ENCODE measurements at regions not wholly inside any gene's neighbourhood (a gene's known extent, or its start where the extent isn't known, plus 50 kb on each side); places are given as distances from the start of the nearest gene placed in this dataset.
"Not testable (repeated sequence)": the region's sequence is repeated elsewhere in the genome, so short reads cannot be mapped to it uniquely, and the experiment has no call there.

DNA sequence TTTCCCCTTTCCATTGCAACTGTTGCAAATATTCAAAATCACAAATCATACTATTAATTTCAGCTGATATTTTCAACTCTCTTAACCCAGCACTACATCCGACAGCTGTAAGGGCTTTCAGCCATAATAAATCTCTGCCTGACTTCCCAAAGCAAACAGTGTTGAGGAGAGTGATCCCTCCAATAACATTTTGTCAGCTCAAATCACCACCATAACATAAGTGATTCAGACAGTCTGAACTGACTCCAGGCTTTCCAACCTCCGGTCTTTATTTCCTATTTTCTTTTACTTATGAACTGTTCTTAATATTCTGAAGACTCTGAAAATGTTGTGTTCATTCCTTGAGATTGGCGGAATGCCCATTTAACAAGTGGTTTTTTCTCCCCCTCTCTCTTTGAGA, 1085.9 kb downstream of the GATA3 start:
- Histone ChIP-seq H3K27ac (no peak overlapping the region), H3K4me3 (no peak overlapping the region), H3K9me3 (no peaks in the 10 kb centered on the region), H3K27me3 (ENCODE audit: low read depth) (no peaks in the 10 kb centered on the region), H3K4me1 (no peaks in the 10 kb centered on the region), H3K36me3 (no peaks in the 10 kb centered on the region)
- TF ChIP-seq, protein P1, sequence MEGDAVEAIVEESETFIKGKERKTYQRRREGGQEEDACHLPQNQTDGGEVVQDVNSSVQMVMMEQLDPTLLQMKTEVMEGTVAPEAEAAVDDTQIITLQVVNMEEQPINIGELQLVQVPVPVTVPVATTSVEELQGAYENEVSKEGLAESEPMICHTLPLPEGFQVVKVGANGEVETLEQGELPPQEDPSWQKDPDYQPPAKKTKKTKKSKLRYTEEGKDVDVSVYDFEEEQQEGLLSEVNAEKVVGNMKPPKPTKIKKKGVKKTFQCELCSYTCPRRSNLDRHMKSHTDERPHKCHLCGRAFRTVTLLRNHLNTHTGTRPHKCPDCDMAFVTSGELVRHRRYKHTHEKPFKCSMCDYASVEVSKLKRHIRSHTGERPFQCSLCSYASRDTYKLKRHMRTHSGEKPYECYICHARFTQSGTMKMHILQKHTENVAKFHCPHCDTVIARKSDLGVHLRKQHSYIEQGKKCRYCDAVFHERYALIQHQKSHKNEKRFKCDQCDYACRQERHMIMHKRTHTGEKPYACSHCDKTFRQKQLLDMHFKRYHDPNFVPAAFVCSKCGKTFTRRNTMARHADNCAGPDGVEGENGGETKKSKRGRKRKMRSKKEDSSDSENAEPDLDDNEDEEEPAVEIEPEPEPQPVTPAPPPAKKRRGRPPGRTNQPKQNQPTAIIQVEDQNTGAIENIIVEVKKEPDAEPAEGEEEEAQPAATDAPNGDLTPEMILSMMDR (IDR thresholded peaks at IDR 0.05) = no peak
- DNase-seq (no peak), ATAC-seq (no peak)
- intact Hi-C loops (cut with DNase I) = no loop called here

DNA sequence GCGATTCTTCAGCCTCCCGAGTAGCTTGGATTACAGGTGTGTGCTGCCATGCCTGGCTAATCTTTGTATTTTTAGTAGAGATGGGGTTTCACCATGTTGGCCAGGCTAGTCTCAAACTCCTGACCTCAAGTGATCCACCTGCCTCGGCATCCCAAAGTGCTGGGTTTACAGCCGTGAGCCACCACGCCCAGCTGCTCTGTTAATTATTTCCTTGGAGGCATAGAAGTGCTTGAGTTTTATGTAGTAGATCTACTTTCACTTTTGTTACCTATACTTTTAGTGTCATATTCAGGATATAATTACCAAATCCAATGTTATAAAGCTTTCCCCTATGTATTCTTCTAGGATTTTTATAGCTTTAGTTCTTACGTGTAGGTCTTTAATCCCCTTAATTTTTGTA, 1093.0 kb downstream of the GATA3 start:
- Histone ChIP-seq H3K36me3 (no peaks in the 10 kb centered on the region), H3K4me1 (no peaks in the 10 kb centered on the region), H3K4me3 (no peak overlapping the region), H3K9me3 (no peaks in the 10 kb centered on the region), H3K27me3 (ENCODE audit: low read depth) (no peaks in the 10 kb centered on the region), H3K27ac (no peak overlapping the region)
- TF ChIP-seq, protein P1 (IDR thresholded peaks at IDR 0.05) = no peak
- DNase-seq (no peak), ATAC-seq (no peak)
- intact Hi-C loops (cut with DNase I) = no loop called here

DNA sequence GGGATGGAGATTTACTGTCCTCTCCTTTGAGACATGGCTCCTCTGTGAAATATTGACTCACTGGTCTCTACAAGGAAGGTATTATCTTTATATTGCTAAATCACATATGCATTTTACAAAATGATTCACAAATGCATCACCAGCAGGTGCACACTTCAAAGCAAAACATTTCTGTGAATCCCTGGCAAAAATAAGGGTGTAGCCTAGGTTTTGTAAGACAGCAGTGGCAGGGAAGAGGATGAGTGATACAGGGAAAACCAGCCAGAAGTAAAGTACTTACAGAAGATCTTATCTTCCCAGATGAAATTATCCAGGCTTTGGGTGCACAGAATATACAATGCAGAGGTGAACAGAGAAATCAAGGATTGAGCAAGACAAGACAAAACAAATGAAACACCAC, 1094.6 kb downstream of the GATA3 start:
- H3K27me3 ChIP-seq (ENCODE audit: low read depth) = no peaks in the 10 kb centered on the region
- no peaks in the 10 kb centered on the region for H3K36me3 ChIP-seq
- no peaks in the 10 kb centered on the region for H3K4me1 ChIP-seq
- no peak overlapping the region for H3K4me3 ChIP-seq
- ATAC-seq (no peak), DNase-seq (no peak)
- TF ChIP-seq, protein P1 (IDR thresholded peaks at IDR 0.05) = no peak
- no peaks in the 10 kb centered on the region for H3K9me3 ChIP-seq
- intact Hi-C loops (cut with DNase I) = no loop called here
- H3K27ac ChIP-seq = no peak overlapping the region

DNA sequence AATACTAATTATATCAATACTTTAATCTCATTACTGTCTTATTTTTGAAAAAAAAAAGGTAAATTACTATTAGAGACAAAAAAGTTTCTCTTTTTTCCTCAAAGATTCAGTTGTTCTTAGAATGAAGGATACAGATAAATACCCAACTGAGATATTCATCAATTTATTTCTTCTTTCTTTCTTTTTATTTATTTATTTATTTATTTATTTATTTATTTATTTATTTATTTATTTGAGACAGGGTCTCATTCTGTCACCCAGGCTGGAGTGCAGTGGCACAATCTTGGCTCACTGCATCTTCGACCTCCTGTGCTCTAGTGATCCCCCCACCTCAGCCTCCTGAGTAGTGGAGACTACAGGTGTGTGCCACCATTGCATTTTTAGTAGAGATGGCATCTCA, 1098.6 kb downstream of the GATA3 start:
- H3K27me3 ChIP-seq (ENCODE audit: low read depth); ATAC-seq; DNase-seq; intact Hi-C loops (cut with DNase I); H3K36me3 ChIP-seq; H3K4me1 ChIP-seq; H3K4me3 ChIP-seq; H3K9me3 ChIP-seq; H3K27ac ChIP-seq: not testable (repeated sequence)

DNA sequence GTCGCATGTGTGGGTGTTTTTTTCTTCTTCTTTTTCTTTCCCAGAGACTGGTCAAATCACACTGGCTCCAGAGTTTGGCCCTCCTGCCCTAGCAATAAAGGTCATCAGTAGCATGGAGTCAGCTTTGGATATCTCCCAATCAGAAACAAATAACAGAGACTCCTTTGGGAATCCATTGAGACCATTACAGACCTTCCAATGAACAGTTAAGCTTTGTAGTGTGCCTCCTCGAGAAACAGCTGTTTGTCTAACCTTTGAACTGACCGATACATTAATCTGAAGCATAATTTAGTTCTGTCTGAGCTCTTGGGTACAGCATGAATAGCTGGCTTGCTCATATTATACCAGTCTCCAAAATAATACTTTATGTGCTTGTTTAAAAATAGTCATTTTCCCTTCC, 1103.2 kb downstream of the GATA3 start:
- no peak for ATAC-seq
- TF ChIP-seq, protein P1 (IDR thresholded peaks at IDR 0.05) = no peak

DNA sequence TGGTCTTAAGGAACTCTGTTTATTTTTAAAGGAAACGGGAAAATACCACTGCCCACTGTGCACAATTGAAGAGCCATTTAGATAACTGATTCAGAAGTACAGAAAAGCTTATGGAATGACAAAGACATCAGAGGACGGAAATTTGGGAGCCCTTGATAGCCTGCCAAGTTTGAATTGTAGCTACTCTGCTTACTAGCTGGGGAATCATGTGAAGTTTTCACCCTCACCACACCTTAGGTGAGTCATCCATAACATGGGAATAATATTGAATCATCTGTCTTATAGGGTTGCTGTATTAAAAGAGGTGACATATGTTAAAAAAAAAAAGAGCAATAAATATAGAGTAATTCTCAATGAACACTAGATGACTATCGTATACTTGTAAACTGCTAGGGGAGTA, 1104.2 kb downstream of the GATA3 start:
- Histone ChIP-seq H3K36me3 (no peaks in the 10 kb centered on the region), H3K4me1 (no peaks in the 10 kb centered on the region), H3K27ac (no peak overlapping the region), H3K4me3 (no peak overlapping the region), H3K27me3 (ENCODE audit: low read depth) (no peaks in the 10 kb centered on the region), H3K9me3 (no peaks in the 10 kb centered on the region)
- no peak for ATAC-seq
- TF ChIP-seq, protein P1 (IDR thresholded peaks at IDR 0.05) = no peak
- intact Hi-C loops (cut with DNase I) = no loop called here
- no peak for DNase-seq

More for the DNA sequence above, 1103.2 kb downstream of the GATA3 start:
- Histone ChIP-seq H3K27me3 (ENCODE audit: low read depth) (no peaks in the 10 kb centered on the region), H3K36me3 (no peaks in the 10 kb centered on the region), H3K9me3 (no peaks in the 10 kb centered on the region), H3K4me3 (no peak overlapping the region), H3K27ac (no peak overlapping the region), H3K4me1 (no peaks in the 10 kb centered on the region)
- DNase-seq = no peak
- intact Hi-C loops (cut with DNase I) = no loop called here
